Left lung (tissue), 4 donors: ENCODE measurements at regions not wholly inside any gene's neighbourhood (a gene's known extent, or its start where the extent isn't known, plus 50 kb on each side); places are given as distances from the start of the nearest gene placed in this dataset.

ENCODE experiments used
- ATAC-seq: fragments of 200-7000 bp; cut with Tn5 transposase; one replicate; pipeline ENCODE4 v1.9.1; 2020; ENCODE audit warnings: moderate library complexity
- DNase-seq, 4 donors: peaks; one replicate each; pipeline ENCODE4 v3.0.0-alpha.2; 2013 to 2020
- H3K27ac ChIP-seq, 2 donors: fragments of 200-600 bp; sonication (generic) in 1 of 2; one replicate each; pipeline versions ENCODE4 v1.5.0 to v1.8.0; 2020 to 2021
- H3K27me3 ChIP-seq, 2 donors: fragments of 200-600 bp; sonication (generic) in 1 of 2; one replicate each; pipeline versions ENCODE4 v1.5.0 to v1.8.0; 2020 to 2021
- H3K36me3 ChIP-seq, 2 donors: fragments of 200-600 bp; sonication (generic) in 1 of 2; one replicate each; pipeline versions ENCODE4 v1.5.0 to v1.8.0; 2020 to 2021
- H3K4me1 ChIP-seq, 2 donors: fragments of 200-600 bp; one replicate each; pipeline ENCODE4 v1.8.0; 2021
- H3K4me3 ChIP-seq, 2 donors: fragments of 200-600 bp; sonication (generic) in 1 of 2; one replicate each; pipeline versions ENCODE4 v1.5.0 to v1.8.0; 2020 to 2021; ENCODE audit warnings: mild to moderate bottlenecking in 1 of 2
- H3K9me3 ChIP-seq, 2 donors: fragments of 200-600 bp; sonication (generic) in 1 of 2; one replicate each; pipeline versions ENCODE4 v1.5.0 to v1.8.0; 2020 to 2021
- CTCF ChIP-seq, 2 donors: fragments of 200-600 bp; sonication (generic) in 1 of 2; IDR thresholded peaks; one replicate each; pipeline versions ENCODE4 v1.5.0 to v1.8.0; 2021; ENCODE audit warnings: antibody characterized with exemption in 2 of 2
- intact Hi-C, 2 donors: fragments of 100-400 bp; cut with DNase I; formaldehyde crosslinking; loops; one replicate each; pipeline versions ENCODE4 v1.11.2 to v1.14.2; 2022
- donor health status: DM: no; HTN: yes; CAD: no.
- donor health status: DM: no; HTN: no; CAD: no.

- Histone ChIP-seq H3K27ac (no peak overlapping the region), H3K36me3 (no peaks in the 10 kb centered on the region), H3K4me1 (peaks cover 3 to 25% of the 10 kb centered on the region in 2 donors), H3K9me3 (no peaks in the 10 kb centered on the region), H3K27me3 (no peaks in the 10 kb centered on the region), H3K4me3 (no peak overlapping the region)
- no peak for DNase-seq
- no peak for TF ChIP-seq CTCF (IDR thresholded peaks at IDR 0.05)
- intact Hi-C loops, result no loop called here
- ATAC-seq, result no peak
Measured at GRCh38 chr16:14018851-14019250, 52.3 kb upstream of the MRTFB start.

- Histone ChIP-seq H3K9me3 (no peaks in the 10 kb centered on the region), H3K27ac (no peak overlapping the region), H3K4me3 (no peak overlapping the region), H3K36me3 (no peaks in the 10 kb centered on the region), H3K4me1 (peaks cover under 1 to 20% of the 10 kb centered on the region in 2 donors), H3K27me3 (no peaks in the 10 kb centered on the region)
- ATAC-seq (no peak), DNase-seq (no peak)
- intact Hi-C loops, result no loop called here
- TF ChIP-seq CTCF (IDR thresholded peaks at IDR 0.05), result no peak
Measured at GRCh38 chr16:14020141-14020540, 51.0 kb upstream of the MRTFB start.
